Type B pancreatic cell (in vitro differentiated cells): ENCODE measurements at regions not wholly inside any gene's neighbourhood (a gene's known extent, or its start where the extent isn't known, plus 50 kb on each side); places are given as distances from the start of the nearest gene placed in this dataset.

Experiments
- DNase-seq: peaks from one replicate; pipeline ENCODE4 v3.0.0; 2021; ENCODE audit warnings: mixed read lengths; ENCODE audit not compliant: unreplicated experiment; ENCODE audit errors: extremely low spot score
- H3K27ac Mint-ChIP-seq: 2 replicates; pipeline ENCODE4 v1.8.0; 2021; ENCODE audit warnings: mild to moderate bottlenecking, mixed read lengths
- H3K27me3 Mint-ChIP-seq: 2 replicates; pipeline ENCODE4 v1.8.0; 2021; ENCODE audit warnings: mixed read lengths
- H3K36me3 Mint-ChIP-seq: 2 replicates; pipeline ENCODE4 v1.8.0; 2021; ENCODE audit warnings: mixed read lengths
- H3K4me1 Mint-ChIP-seq: one replicate; pipeline ENCODE4 v1.8.0; 2021; ENCODE audit warnings: mixed read lengths; ENCODE audit not compliant: unreplicated experiment
- H3K4me3 Mint-ChIP-seq: 2 replicates; pipeline ENCODE4 v1.8.0; 2021; ENCODE audit warnings: mild to moderate bottlenecking, mixed read lengths
- H3K9me3 Mint-ChIP-seq: 2 replicates; pipeline ENCODE4 v1.8.0; 2021; ENCODE audit warnings: mixed read lengths
- CTCF ChIP-seq: fragments of 200-600 bp; sonication (generic); conservative IDR thresholded peaks from 2 replicates; pipeline ENCODE4 v1.5.0; 2021; ENCODE audit warnings: antibody characterized with exemption, mild to moderate bottlenecking

GRCh38 chr1:59098655-59099054, 198.2 kb upstream of the FGGY start:
- H3K27me3 Mint-ChIP-seq: no peaks in the 10 kb centered on the region
- no peak for DNase-seq
- H3K27ac Mint-ChIP-seq: no peak overlapping the region
- peaks cover 14% of the 10 kb centered on the region for H3K4me1 Mint-ChIP-seq
- no peaks in the 10 kb centered on the region for H3K36me3 Mint-ChIP-seq
- H3K9me3 Mint-ChIP-seq: peaks cover 11% of the 10 kb centered on the region
- no peak overlapping the region for H3K4me3 Mint-ChIP-seq
- no peak for TF ChIP-seq CTCF

- no peak for DNase-seq
- Mint-ChIP-seq H3K27me3 (no peaks in the 10 kb centered on the region), H3K4me1 (peaks cover 29% of the 10 kb centered on the region), H3K36me3 (no peaks in the 10 kb centered on the region), H3K9me3 (peaks cover 11% of the 10 kb centered on the region), H3K27ac (no peak overlapping the region), H3K4me3 (no peak overlapping the region)
- no peak for TF ChIP-seq CTCF
Measured at GRCh38 chr1:59100708-59101374, 196.1 kb upstream of the FGGY start.

GRCh38 chr1:59101518-59101917, 195.4 kb upstream of the FGGY start:
- Mint-ChIP-seq H3K9me3 (peaks cover 11% of the 10 kb centered on the region), H3K4me1 (peaks cover 35% of the 10 kb centered on the region), H3K27ac (no peak overlapping the region), H3K36me3 (no peaks in the 10 kb centered on the region), H3K27me3 (no peaks in the 10 kb centered on the region), H3K4me3 (no peak overlapping the region)
- TF ChIP-seq CTCF: no peak
- no peak for DNase-seq

- Mint-ChIP-seq H3K4me1 (peaks cover 30% of the 10 kb centered on the region), H3K27ac (no peak overlapping the region), H3K36me3 (no peaks in the 10 kb centered on the region), H3K9me3 (peaks cover 5% of the 10 kb centered on the region), H3K27me3 (no peaks in the 10 kb centered on the region), H3K4me3 (no peak overlapping the region)
- no peak for TF ChIP-seq CTCF
- DNase-seq: no peak
Measured at GRCh38 chr1:59103457-59103856, 193.4 kb upstream of the FGGY start.

GRCh38 chr1:59104191-59104760, 192.6 kb upstream of the FGGY start:
- DNase-seq: no peak
- Mint-ChIP-seq H3K4me1 (peaks cover 22% of the 10 kb centered on the region), H3K36me3 (no peaks in the 10 kb centered on the region), H3K27ac (no peak overlapping the region), H3K4me3 (no peak overlapping the region), H3K9me3 (peaks cover 5% of the 10 kb centered on the region), H3K27me3 (no peaks in the 10 kb centered on the region)
- no peak for TF ChIP-seq CTCF
